HFFc6 (cell line): ENCODE measurements at regions not wholly inside any gene's neighbourhood (a gene's known extent, or its start where the extent isn't known, plus 50 kb on each side); places are given as distances from the start of the nearest gene placed in this dataset.

Experiments
- DNase-seq: peaks from one replicate; pipeline ENCODE4 v3.0.0-alpha.2; 2018
- H3K27ac Mint-ChIP-seq: 2 replicates; pipeline ENCODE4 v1.8.0; 2020; ENCODE audit warnings: mild to moderate bottlenecking, mixed read lengths
- H3K27me3 Mint-ChIP-seq: 2 replicates; pipeline ENCODE4 v1.8.0; 2021; ENCODE audit warnings: mild to moderate bottlenecking, moderate library complexity, mixed read lengths; ENCODE audit not compliant: insufficient read depth
- H3K36me3 Mint-ChIP-seq: 2 replicates; pipeline ENCODE4 v1.8.0; 2021; ENCODE audit warnings: low read depth, mixed read lengths
- H3K4me1 Mint-ChIP-seq: 2 replicates; pipeline ENCODE4 v1.8.0; 2020; ENCODE audit warnings: low read depth, mixed read lengths
- H3K4me3 Mint-ChIP-seq: 2 replicates; pipeline ENCODE4 v1.8.0; 2020; ENCODE audit warnings: mild to moderate bottlenecking, moderate library complexity, mixed read lengths
- H3K9me3 Mint-ChIP-seq: 2 replicates; pipeline ENCODE4 v1.8.0; 2020; ENCODE audit warnings: mild to moderate bottlenecking, mixed read lengths
- CTCF ChIP-seq: fragments of 200-600 bp; sonication (generic); IDR thresholded peaks from 2 replicates; pipeline ENCODE4 v1.5.0; 2021; ENCODE audit warnings: antibody characterized with exemption, mild to moderate bottlenecking

- H3K36me3 Mint-ChIP-seq: no peaks in the 10 kb centered on the region
- no peaks in the 10 kb centered on the region for H3K4me1 Mint-ChIP-seq
- H3K27ac Mint-ChIP-seq: no peak overlapping the region
- no peak for DNase-seq
- TF ChIP-seq CTCF: no peak
- H3K4me3 Mint-ChIP-seq: no peak overlapping the region
- no peaks in the 10 kb centered on the region; the same call in 1 of the 2 replicates for H3K27me3 Mint-ChIP-seq
- H3K9me3 Mint-ChIP-seq: peaks cover 42% of the 10 kb centered on the region
Observed at GRCh38 chr20:22080985-22081384, 375.5 kb downstream of the PAX1 start.

- no peak for TF ChIP-seq CTCF
- Mint-ChIP-seq H3K9me3 (peaks cover 34% of the 10 kb centered on the region), H3K4me1 (no peaks in the 10 kb centered on the region), H3K36me3 (no peaks in the 10 kb centered on the region), H3K27me3 (no peaks in the 10 kb centered on the region), H3K4me3 (no peak overlapping the region), H3K27ac (no peak overlapping the region)
- no peak for DNase-seq
Observed at GRCh38 chr20:22074635-22075034, 369.2 kb downstream of the PAX1 start.

GRCh38 chr20:22071841-22072240, 366.4 kb downstream of the PAX1 start:
- Mint-ChIP-seq H3K27me3 (peaks cover 1% of the 10 kb centered on the region; the same call in 1 of the 2 replicates), H3K36me3 (peaks cover 7% of the 10 kb centered on the region; the same call in 1 of the 2 replicates), H3K9me3 (peaks cover 48% of the 10 kb centered on the region), H3K27ac (no peak overlapping the region), H3K4me3 (no peak overlapping the region), H3K4me1 (no peaks in the 10 kb centered on the region)
- TF ChIP-seq CTCF: no peak
- no peak for DNase-seq

GRCh38 chr20:22070610-22071058, 365.2 kb downstream of the PAX1 start:
- Mint-ChIP-seq H3K36me3 (peaks cover 7% of the 10 kb centered on the region; the same call in 1 of the 2 replicates), H3K9me3 (peaks cover 51% of the 10 kb centered on the region), H3K4me3 (no peak overlapping the region), H3K4me1 (no peaks in the 10 kb centered on the region), H3K27ac (no peak overlapping the region), H3K27me3 (peaks cover 1% of the 10 kb centered on the region; the same call in 1 of the 2 replicates)
- TF ChIP-seq CTCF: no peak
- DNase-seq: no peak

GRCh38 chr20:22063753-22064152, 358.3 kb downstream of the PAX1 start:
- no peak for DNase-seq
- peaks cover 17% of the 10 kb centered on the region; the same call in 1 of the 2 replicates for H3K36me3 Mint-ChIP-seq
- H3K27ac Mint-ChIP-seq: no peak overlapping the region
- TF ChIP-seq CTCF: no peak
- no peak overlapping the region for H3K4me3 Mint-ChIP-seq
- H3K27me3 Mint-ChIP-seq: peaks cover 1% of the 10 kb centered on the region; the same call in 1 of the 2 replicates
- no peaks in the 10 kb centered on the region for H3K4me1 Mint-ChIP-seq
- peaks cover 75% of the 10 kb centered on the region for H3K9me3 Mint-ChIP-seq

GRCh38 chr20:22062874-22063273, 357.4 kb downstream of the PAX1 start:
- no peak for TF ChIP-seq CTCF
- Mint-ChIP-seq H3K27ac (no peak overlapping the region), H3K9me3 (peaks cover 76% of the 10 kb centered on the region), H3K4me3 (no peak overlapping the region), H3K36me3 (peaks cover 16% of the 10 kb centered on the region; the same call in 1 of the 2 replicates), H3K4me1 (no peaks in the 10 kb centered on the region), H3K27me3 (peaks cover 1% of the 10 kb centered on the region; the same call in 1 of the 2 replicates)
- no peak for DNase-seq
